Midbrain (tissue), 1 donor: ENCODE measurements at regions not wholly inside any gene's neighbourhood (a gene's known extent, or its start where the extent isn't known, plus 50 kb on each side); places are given as distances from the start of the nearest gene placed in this dataset.

Experiments used
- DNase-seq: peaks from one replicate; lab custom pipeline; 2025; lab: John Stamatoyannopoulos, UW

GRCh38 chr12:107320033-107320928 lies 226.9 kb upstream of the CRY1 start:
- no peak for DNase-seq

GRCh38 chr12:107320929-107321631 lies 227.7 kb upstream of the CRY1 start:
- no peak for DNase-seq

DNA sequence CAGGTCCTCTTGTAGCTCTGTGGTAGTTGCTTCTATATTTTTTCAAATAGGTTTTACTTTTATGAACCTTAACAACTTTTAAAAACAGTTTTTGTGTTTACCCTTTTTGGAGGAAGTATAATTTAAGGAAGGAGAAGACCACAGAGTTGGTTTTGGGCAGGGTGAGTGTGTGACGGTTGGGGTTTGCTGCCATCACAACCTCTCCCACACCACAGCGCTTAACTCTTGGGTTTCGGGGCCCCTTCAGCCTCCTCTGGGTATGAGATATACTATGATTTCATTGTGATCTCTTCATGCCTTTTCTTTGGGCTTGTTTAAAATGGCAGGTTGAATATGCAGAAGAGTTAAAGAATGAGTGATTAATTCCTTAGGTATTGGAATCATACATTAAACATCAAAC lies 228.7 kb upstream of the CRY1 start:
- no peak for DNase-seq

DNA sequence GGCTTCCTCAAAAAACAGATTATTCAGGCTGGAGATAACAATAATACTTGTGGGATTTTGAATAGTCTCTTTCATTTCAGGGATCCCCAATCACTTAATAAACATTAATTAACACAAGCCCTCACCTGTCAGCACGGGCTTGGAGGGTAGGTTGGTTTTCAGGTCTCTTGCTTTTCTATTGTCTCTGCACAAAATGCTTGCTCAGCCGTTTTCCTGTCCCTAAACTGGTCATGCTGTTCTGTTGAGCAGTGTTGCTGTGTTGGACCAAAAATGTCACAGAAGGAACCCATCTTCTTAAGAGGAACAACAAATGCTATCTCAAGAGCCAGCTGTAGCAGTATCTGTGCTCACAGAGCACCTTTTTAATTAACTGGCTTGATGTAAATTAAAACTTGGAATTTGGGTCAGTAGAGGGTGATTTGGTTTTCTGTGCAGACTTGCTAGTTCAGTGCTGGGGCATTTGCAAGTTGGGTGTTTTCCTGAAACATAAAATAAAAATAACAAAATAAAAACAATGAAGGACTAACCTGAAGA lies 231.8 kb upstream of the CRY1 start:
- DNase-seq: no peak

DNA sequence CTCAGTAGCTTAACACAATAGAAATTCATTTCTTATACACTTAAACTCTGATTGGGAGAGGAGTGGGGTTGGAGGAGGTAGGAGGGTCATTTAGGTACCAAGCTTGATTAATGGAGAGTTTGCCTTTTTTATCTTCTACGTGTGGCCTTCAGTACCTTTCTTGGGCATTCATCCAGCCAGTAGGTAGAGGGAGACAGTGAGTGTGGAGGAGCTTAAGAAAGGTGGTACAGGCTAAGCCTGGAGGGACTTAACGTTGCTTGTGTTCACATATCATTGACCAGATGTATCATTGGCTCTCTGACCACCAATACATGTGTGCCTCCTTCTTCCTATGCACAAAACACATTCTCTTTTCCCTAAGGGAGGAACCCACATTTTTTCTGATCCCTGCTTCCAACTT lies 232.9 kb upstream of the CRY1 start:
- DNase-seq: no peak

- no peak for DNase-seq
These were observed 234.4 kb upstream of the CRY1 start for GRCh38 chr12:107327651-107328182.

DNA sequence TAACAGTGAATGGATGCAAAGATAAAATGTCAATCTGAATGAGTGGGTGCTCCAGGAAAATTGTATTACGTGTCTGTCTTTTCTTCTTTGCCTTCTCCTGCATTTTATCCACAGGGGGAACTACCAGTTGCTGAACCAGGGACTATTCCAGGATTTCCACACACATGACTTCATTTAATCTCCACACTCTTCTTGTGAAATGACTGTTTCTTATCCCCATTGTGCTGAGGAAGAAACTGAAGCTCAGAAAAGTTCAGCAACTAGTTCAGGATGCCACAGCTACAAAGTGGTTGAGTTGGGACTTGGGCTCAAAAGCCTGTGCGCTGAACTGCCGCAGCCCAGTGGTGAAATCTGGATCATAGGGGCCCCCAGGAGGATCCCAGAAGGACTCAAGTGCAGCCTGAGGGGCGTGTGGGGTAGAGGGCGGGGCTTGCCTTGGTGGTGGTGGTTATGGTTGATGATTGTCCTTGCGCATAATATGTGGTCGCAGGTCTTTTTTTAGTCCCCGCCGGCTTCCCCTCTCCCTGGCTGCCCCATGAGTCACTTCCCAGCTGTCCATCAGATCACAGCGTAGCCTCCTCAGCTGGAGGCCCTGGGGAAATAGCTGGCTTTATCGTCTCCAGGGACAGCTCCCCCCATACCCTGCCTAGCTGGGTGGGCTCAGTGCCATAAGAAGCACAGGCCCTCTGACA lies 235.2 kb upstream of the CRY1 start:
- no peak for DNase-seq

GRCh38 chr12:107329569-107330324 lies 236.4 kb upstream of the CRY1 start:
- no peak for DNase-seq

DNA sequence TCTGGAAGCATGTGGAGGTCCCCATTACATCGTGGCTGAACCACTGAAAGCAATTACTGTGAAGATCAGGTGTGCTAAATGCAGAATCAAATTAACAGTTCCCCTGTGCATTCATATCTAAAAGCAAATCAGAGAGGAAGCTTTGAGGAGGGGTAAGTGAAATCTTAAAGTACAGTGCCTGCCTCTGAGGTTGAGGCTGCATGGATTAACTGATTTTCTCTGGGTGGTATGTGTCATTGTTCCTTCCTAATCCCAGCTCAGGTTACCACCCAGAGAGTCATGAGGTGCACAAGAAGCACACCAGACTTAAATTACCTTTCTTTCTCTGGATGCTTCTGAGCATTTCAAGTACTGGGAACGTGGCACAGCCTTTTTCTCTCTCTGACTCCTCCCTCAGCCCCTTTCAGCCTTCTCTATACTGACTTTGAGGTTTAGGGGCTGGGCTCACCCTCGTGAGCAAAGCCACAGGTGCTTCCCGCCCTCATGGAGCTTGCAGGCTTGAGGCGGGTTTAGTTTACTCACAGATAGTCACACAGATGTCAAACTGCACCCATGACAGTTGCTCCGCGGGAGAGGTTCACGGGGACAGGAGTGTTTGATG lies 237.6 kb upstream of the CRY1 start:
- DNase-seq: no peak

- no peak for DNase-seq
These were observed 238.1 kb upstream of the CRY1 start for GRCh38 chr12:107331471-107331870.

- no peak for DNase-seq
These were observed 238.6 kb upstream of the CRY1 start for GRCh38 chr12:107331912-107332311.

- no peak for DNase-seq
These were observed 239.4 kb upstream of the CRY1 start for GRCh38 chr12:107332743-107333142.

GRCh38 chr12:107335802-107336570 lies 242.6 kb upstream of the CRY1 start:
- no peak for DNase-seq

- no peak for DNase-seq
These were observed 243.3 kb upstream of the CRY1 start for GRCh38 chr12:107336695-107337094.

- DNase-seq: no peak
These were observed 244.2 kb upstream of the CRY1 start for GRCh38 chr12:107337346-107338095.

- DNase-seq: no peak
These were observed 246.1 kb upstream of the CRY1 start for GRCh38 chr12:107339487-107339886.

DNA sequence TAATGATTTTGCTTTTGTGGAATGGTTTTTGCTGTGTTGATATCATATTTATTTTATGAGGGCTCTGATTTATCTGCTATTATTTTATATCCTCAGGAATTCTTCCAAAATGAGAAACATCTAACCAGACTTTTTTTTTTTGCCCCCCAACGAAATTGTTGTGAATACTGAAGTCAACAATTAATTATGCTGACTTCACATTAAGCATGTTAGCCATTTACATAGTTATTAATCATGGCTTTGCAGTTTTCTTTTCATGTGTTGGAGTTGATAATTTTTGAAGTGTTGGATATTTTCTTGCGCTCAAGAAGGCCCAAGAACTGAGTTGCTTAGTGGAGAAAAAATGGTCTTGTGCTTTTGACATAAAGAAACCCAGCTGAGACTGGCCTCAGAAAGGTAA lies 246.6 kb upstream of the CRY1 start:
- no peak for DNase-seq

- no peak for DNase-seq
These were observed 247.5 kb upstream of the CRY1 start for GRCh38 chr12:107340898-107341297.

GRCh38 chr12:107344035-107344808 lies 250.9 kb upstream of the CRY1 start:
- no peak for DNase-seq
